K562 (cell line): ENCODE measurements at regions not wholly inside any gene's neighbourhood (a gene's known extent, or its start where the extent isn't known, plus 50 kb on each side); places are given as distances from the start of the nearest gene placed in this dataset.

ENCODE experiments used
- CCNT2 ChIP-seq: IDR thresholded peaks from 2 replicates; pipeline ENCODE4 v1.6.1; 2011; ENCODE audit warnings: borderline replicate concordance, low read depth, mild to moderate bottlenecking, moderate library complexity, mixed read lengths, low read length; ENCODE audit not compliant: insufficient read length; ENCODE audit errors: extremely low read depth
- MBD2 ChIP-seq: sonication (generic); IDR thresholded peaks from 2 replicates; pipeline ENCODE4 v1.6.1; 2016; ENCODE audit warnings: low read depth, borderline replicate concordance
- RBM14 ChIP-seq: fragments of 200-400 bp; formaldehyde crosslinking; IDR thresholded peaks from 2 replicates; pipeline ENCODE4 v1.6.1; 2018; ENCODE audit warnings: low read depth, mild to moderate bottlenecking, low read length, moderate library complexity, borderline replicate concordance; ENCODE audit not compliant: insufficient read depth
- SMARCA4 ChIP-seq: fragments of 450-650 bp; IDR thresholded peaks from 2 replicates; pipeline ENCODE4 v1.6.1; 2016
- U2AF2 ChIP-seq: fragments of 200-400 bp; formaldehyde crosslinking; optimal IDR thresholded peaks from 2 replicates; pipeline ENCODE3; 2017; ENCODE audit warnings: low read depth, mild to moderate bottlenecking, low read length
- ZNF696 ChIP-seq: fragments of 250-450 bp; sonication (Bioruptor Pico); conservative IDR thresholded peaks from 2 replicates; pipeline ENCODE4 v1.4.0; 2020; ENCODE audit warnings: mild to moderate bottlenecking, moderate library complexity
- TF ChIP-seq, protein P1 (sequence below): fragments of 250-450 bp; sonication (Bioruptor Pico); IDR thresholded peaks from 2 replicates; pipeline ENCODE4 v1.5.0; 2021; ENCODE audit warnings: mild to moderate bottlenecking, moderate library complexity
- TF ChIP-seq, protein P2 (sequence below): fragments of 450-650 bp; IDR thresholded peaks from 2 replicates; pipeline ENCODE4 v1.6.1; 2016; ENCODE audit warnings: missing biosample characterization, missing genetic modification characterization
- TF ChIP-seq, protein P3 (sequence below): sonication (generic); formaldehyde crosslinking; IDR thresholded peaks from 2 replicates; pipeline ENCODE4 v1.8.0; 2022; ENCODE audit warnings: missing genetic modification reagents, mild to moderate bottlenecking, borderline replicate concordance

DNA sequence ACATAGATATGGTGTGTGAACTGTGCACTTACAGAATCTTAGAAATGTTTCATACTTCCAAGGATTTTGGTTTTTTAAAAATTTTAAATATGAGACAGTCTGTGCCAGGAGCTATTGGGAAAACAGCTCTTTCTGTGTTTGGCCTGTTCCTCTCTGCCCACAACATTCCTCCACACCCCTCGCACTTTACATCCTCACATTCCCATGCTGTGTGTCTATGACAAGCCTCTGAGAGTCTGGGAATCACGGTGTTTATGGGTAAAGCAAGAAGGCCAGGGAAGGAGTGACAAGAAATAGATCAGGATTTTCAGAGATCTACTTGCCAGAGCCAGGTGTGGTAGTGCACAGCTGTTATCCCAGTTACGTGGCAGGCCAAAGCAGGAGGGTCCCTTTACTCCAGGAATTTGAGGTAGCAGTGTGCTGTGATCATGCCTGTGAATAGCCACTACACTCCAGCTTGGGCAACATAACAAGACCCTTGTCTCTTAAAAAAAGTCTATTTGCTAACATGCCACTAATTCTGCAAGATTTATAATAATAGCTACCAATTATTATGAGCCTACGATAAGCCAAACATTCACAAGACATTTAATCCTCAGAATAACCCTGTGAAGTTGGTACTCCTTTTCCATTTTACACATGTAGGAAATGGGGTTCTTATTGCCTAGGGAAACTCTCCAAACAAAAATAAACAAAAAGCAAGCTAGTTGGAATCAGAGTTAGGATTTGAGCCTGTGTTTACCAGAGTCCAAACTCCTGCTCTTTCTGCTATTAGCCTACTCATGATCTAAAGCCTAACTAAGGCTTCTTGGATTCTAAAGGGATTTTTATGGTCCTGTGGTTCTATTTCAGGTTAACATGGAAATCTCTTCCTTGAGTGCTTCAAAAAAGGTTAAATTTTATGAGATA lies 168.3 kb upstream of the SP8 start (continued):
- TF ChIP-seq, protein P1, sequence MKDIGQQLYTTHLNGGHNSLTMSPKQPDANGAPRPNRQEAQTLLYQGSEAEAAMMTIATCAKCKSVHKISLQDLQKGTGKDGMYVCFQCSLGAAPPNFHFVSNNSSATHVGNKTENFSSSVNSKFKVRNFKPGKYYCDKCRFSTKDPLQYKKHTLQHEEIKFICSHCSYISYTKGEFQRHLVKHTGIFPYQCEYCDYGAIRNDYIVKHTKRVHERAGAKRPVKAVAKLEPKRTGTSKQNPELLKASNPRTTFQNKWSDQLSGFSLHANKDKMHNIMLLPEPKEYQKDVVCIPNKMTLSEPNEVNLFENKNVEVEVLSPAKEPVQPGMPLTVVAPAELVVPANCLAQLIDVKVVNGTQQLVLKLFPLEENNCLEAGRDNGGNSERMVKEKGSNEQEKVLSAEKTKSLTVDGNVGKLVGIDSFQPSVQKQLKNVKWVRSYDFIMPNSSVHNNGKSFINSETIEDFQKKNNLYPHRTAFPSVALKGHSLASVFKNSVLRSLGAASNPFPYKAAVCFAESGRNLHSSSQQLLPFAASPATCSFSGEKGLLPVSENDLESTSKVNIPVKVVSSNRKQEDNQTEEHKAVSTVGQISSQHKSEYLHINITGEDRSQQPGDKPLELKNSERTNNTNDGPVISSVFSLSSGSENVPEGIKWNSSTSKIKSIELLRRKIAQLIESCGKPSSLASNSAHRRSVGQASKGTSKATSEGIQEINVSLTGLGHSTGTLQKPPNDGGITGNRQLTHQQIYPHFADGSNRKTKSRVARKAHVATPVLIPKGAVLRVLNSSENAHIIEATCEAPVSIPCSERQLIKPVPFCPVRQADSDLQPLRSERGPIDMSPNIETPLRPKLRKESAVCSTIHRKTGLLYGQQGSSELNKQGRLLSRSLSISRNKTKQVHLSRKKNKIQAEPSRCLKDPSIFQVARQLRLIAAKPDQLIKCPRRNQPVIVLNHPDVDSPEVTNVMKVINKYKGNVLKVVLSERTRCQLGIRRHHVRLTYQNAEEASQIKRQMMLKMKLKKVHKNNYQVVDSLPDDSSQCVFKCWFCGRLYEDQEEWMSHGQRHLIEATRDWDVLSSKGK, result no peak
- TF ChIP-seq U2AF2, result no peak
- TF ChIP-seq MBD2, result no peak
- no peak for TF ChIP-seq CCNT2
- TF ChIP-seq, protein P2, sequence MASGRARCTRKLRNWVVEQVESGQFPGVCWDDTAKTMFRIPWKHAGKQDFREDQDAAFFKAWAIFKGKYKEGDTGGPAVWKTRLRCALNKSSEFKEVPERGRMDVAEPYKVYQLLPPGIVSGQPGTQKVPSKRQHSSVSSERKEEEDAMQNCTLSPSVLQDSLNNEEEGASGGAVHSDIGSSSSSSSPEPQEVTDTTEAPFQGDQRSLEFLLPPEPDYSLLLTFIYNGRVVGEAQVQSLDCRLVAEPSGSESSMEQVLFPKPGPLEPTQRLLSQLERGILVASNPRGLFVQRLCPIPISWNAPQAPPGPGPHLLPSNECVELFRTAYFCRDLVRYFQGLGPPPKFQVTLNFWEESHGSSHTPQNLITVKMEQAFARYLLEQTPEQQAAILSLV, result no peak
- no peak for TF ChIP-seq RBM14
- TF ChIP-seq, protein P3, sequence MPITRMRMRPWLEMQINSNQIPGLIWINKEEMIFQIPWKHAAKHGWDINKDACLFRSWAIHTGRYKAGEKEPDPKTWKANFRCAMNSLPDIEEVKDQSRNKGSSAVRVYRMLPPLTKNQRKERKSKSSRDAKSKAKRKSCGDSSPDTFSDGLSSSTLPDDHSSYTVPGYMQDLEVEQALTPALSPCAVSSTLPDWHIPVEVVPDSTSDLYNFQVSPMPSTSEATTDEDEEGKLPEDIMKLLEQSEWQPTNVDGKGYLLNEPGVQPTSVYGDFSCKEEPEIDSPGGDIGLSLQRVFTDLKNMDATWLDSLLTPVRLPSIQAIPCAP (CRISPR knock-in tag), result no peak
- TF ChIP-seq SMARCA4, result no peak
- no peak for TF ChIP-seq ZNF696 (CRISPR knock-in tag)
